NB4 (cell line): ENCODE measurements at regions not wholly inside any gene's neighbourhood (a gene's known extent, or its start where the extent isn't known, plus 50 kb on each side); places are given as distances from the start of the nearest gene placed in this dataset.

ENCODE experiments used
- MYC ChIP-seq: IDR thresholded peaks from 2 replicates; pipeline ENCODE4 v1.6.1; 2011; ENCODE audit warnings: low read depth, low read length
- TF ChIP-seq, protein P1 (sequence below): IDR thresholded peaks from one replicate; pipeline ENCODE4 v1.5.1; 2012; ENCODE audit warnings: low read depth, low read length

DNA sequence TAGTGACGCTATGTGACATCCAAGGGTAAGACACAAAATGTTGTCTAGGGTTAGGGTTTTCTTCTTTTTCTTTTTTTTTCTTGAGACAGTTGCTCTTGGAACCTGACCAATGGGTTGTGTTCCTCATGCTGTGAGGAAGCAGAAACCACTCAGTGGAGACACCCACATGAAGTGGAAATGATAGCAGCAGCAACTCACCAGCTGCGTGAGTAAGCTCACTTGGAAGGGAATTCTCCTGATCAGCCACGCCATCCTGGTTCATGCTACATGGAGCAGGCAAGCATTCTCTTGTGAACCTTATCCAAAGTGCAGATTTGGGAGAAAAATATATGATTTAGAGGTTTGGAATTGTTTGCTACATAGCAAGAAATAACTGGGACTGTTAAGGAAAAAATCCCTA is 863.7 kb downstream of the EPHA4 start:
- TF ChIP-seq, protein P1, sequence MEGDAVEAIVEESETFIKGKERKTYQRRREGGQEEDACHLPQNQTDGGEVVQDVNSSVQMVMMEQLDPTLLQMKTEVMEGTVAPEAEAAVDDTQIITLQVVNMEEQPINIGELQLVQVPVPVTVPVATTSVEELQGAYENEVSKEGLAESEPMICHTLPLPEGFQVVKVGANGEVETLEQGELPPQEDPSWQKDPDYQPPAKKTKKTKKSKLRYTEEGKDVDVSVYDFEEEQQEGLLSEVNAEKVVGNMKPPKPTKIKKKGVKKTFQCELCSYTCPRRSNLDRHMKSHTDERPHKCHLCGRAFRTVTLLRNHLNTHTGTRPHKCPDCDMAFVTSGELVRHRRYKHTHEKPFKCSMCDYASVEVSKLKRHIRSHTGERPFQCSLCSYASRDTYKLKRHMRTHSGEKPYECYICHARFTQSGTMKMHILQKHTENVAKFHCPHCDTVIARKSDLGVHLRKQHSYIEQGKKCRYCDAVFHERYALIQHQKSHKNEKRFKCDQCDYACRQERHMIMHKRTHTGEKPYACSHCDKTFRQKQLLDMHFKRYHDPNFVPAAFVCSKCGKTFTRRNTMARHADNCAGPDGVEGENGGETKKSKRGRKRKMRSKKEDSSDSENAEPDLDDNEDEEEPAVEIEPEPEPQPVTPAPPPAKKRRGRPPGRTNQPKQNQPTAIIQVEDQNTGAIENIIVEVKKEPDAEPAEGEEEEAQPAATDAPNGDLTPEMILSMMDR: no peak
- TF ChIP-seq MYC: no peak
